ENCODE measurements at regions not wholly inside any gene's neighbourhood (a gene's known extent, or its start where the extent isn't known, plus 50 kb on each side); places are given as distances from the start of the nearest gene placed in this dataset.

DNA sequence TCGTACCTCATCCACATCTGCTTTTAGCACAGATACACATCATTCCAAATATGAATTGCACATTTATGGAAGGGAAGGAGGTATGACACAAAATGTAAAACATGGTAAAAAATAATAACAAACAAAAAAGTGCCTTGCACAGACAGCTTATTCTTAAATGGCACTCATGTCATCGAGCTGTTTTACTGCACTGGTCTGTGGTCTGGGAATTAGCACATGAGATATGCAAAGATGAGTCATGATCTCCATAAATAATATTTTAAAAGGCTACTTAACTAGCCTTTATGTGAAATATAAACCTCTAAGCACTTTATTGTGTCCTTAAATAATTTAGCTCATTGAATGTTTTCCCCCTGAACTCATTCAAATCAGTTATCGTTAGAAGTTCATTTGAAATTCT is 142.2 kb upstream of the ZNF385D start:
- H3K36me3 ChIP-seq: no peaks in the 10 kb centered on the region
- H3K4me3 ChIP-seq: no peak overlapping the region
- TF ChIP-seq, protein P1, sequence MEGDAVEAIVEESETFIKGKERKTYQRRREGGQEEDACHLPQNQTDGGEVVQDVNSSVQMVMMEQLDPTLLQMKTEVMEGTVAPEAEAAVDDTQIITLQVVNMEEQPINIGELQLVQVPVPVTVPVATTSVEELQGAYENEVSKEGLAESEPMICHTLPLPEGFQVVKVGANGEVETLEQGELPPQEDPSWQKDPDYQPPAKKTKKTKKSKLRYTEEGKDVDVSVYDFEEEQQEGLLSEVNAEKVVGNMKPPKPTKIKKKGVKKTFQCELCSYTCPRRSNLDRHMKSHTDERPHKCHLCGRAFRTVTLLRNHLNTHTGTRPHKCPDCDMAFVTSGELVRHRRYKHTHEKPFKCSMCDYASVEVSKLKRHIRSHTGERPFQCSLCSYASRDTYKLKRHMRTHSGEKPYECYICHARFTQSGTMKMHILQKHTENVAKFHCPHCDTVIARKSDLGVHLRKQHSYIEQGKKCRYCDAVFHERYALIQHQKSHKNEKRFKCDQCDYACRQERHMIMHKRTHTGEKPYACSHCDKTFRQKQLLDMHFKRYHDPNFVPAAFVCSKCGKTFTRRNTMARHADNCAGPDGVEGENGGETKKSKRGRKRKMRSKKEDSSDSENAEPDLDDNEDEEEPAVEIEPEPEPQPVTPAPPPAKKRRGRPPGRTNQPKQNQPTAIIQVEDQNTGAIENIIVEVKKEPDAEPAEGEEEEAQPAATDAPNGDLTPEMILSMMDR (IDR thresholded peaks at IDR 0.05): no peak
- no peaks in the 10 kb centered on the region for H3K9me3 ChIP-seq
- H3K4me1 ChIP-seq: peaks cover 0 to 19% (median 0%) of the 10 kb centered on the region in 4 donors
- intact Hi-C loops (cut with DNase I; ENCODE audit: low total_unique reads): no loop called here
- DNase-seq: no peak
- H3K27me3 ChIP-seq: no peaks in the 10 kb centered on the region
- no peak overlapping the region for H3K27ac ChIP-seq

DNA sequence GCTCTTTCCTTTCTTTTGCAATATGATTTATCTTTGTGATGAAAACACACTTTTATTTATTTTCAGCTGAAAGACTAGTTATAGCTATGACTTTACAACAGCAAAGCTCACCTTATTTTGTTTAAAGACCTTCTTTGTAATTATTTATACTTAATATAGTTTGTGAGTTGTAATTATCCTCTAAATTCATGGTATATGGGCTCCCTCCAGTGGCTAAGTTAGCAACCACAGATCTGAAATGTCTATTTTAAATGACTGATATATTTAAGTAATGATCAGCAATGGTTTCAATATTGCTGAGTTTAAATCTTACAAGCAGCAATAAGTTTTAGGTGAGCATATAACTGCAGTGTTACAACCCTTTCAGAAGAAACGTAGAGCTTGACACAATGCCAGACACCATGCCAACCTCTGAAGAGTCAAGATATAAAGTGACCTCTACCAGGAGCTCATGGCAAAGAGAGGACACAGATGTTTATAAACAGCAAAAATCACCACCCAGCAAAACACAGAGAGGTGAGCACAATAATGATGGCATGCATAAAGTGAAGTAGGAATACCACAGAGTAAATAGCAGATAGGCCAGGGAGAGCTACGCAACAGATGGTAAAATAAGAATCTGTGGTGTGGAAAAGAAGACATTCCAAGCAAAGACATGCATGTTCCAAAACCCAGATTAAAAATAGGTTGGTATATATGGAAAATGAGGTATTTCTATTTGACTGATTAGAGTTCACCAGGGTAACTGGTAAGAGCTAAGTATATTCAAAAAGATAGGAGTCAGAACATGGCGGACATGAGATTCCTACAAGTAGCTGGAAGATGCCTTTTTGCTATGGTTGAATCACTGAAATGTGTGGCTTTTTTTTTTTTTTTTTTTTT is 143.7 kb upstream of the ZNF385D start:
- TF ChIP-seq, protein P1 (IDR thresholded peaks at IDR 0.05): peak; percentile 61 to 66
- Histone ChIP-seq H3K4me3 (no peak overlapping the region), H3K36me3 (no peaks in the 10 kb centered on the region), H3K4me1 (peaks cover 0 to 19% (median 0%) of the 10 kb centered on the region in 4 donors), H3K9me3 (no peaks in the 10 kb centered on the region), H3K27ac (no peak overlapping the region), H3K27me3 (no peaks in the 10 kb centered on the region)
- intact Hi-C loops (cut with DNase I; ENCODE audit: low total_unique reads): loop anchor here (5.0 kb wide), 1 partner anchor 142 kb away; the partner anchor contains the start of gene ZNF385D
- no peak for DNase-seq

DNA sequence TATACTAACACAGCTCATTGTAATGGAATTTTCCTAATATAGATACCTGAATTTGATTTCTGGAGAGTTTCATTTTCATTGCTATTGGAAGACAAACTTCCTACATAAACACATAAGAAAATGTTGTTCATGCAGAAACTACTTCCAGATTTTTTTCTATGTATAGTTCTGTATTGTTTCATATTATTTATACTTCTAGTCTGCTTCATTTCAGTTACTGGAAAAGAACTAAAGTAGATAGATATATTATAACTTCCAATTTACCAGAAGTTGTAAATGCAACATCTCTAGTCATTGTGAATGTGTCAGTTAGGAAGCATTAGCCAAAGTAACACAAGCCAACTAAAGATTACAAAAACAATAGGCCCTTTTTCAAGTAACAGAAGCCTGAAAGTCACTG is 147.3 kb upstream of the ZNF385D start:
- Histone ChIP-seq H3K27me3 (no peaks in the 10 kb centered on the region), H3K4me1 (peaks cover 0 to 11% (median 0%) of the 10 kb centered on the region in 4 donors), H3K9me3 (no peaks in the 10 kb centered on the region), H3K4me3 (no peak overlapping the region), H3K36me3 (no peaks in the 10 kb centered on the region), H3K27ac (no peak overlapping the region)
- DNase-seq: no peak
- TF ChIP-seq, protein P1 (IDR thresholded peaks at IDR 0.05): no peak
- intact Hi-C loops (cut with DNase I; ENCODE audit: low total_unique reads): loop anchor here (5.0 kb wide), 1 partner anchor 146 kb away; the partner anchor contains the start of gene ZNF385D

DNA sequence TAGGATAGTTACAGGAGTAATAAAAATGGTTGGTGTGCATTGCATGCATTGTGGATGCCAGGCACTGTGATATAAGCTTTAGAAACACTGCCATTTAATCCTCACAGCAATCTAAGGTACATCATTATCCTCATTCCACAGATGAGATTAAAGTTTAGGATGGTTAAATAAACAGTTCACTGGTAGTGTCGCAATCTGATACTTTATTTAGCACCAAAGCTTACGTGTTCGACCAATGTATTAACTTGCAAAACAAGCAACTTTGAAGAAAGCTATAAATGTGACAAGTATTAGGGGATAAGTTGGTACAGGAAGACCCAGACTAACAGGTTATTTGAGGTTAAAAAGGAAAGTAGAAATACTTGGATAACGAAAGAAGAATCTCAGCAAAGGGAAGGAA is 150.5 kb upstream of the ZNF385D start:
- intact Hi-C loops (cut with DNase I; ENCODE audit: low total_unique reads): no loop called here
- Histone ChIP-seq H3K9me3 (no peaks in the 10 kb centered on the region), H3K36me3 (no peaks in the 10 kb centered on the region), H3K4me3 (no peak overlapping the region), H3K27me3 (no peaks in the 10 kb centered on the region), H3K27ac (no peak overlapping the region), H3K4me1 (no peaks in the 10 kb centered on the region)
- TF ChIP-seq, protein P1 (IDR thresholded peaks at IDR 0.05): no peak
- no peak for DNase-seq

DNA sequence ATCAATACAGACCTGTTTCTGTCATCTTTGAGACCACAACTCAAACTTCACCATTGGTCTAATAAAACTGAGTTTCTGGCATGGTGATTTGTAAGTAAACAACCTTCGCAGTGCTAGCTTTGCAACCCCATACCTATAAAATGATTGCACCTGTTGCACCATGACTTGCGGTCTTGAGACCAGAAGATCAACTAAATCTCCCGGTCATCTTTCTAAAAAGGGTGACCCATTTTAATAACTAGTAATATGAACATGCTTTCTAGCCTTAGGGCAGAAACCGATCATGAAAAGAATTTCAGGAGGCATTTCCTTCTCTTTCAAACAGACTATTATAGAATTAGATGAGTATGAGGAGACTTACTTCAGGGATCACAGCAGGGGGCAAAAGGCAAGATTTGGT is 151.9 kb upstream of the ZNF385D start:
- no peaks in the 10 kb centered on the region for H3K9me3 ChIP-seq
- intact Hi-C loops (cut with DNase I; ENCODE audit: low total_unique reads): no loop called here
- H3K27ac ChIP-seq: no peak overlapping the region
- no peaks in the 10 kb centered on the region for H3K36me3 ChIP-seq
- no peak for DNase-seq
- no peak overlapping the region for H3K4me3 ChIP-seq
- no peaks in the 10 kb centered on the region for H3K4me1 ChIP-seq
- TF ChIP-seq, protein P1 (IDR thresholded peaks at IDR 0.05): no peak
- no peaks in the 10 kb centered on the region for H3K27me3 ChIP-seq

Data from tibial artery (tissue), 4 donors.